ENCODE measurements at regions not wholly inside any gene's neighbourhood (a gene's known extent, or its start where the extent isn't known, plus 50 kb on each side); places are given as distances from the start of the nearest gene placed in this dataset.

DNA sequence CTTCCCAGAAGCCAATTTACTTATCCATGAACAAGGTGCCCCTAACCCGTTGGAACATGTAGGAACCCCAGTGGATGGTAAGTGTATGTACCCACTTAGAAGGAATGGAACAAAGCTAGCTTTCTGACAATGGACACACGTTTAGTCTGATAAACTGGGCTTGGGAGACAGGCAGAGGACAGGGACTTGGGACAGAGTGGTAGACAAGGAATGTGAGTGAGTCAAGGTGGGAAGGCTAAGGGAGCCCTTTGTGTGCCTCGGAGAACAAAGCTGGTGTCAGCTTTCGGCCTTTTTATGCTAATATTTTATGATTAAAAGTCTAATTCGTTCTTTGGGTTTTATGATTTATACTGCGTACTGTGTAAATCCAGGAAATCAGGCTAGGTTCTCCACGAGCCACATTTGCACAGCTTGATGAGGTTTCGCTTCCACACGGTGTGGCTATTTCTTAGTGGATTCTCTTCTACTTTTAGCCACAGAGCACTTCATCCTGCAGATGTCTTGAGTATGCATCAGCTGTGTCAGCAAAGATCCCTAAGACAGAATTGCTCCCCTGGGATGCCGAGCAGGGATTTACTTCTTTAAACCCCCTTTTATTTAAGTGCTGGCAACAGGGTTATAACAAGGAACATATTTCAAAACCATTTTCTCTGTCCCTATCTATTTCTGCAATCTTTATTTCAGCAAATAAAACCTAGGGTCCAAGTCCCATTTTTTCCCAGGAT is 258.5 kb downstream of the DLEU7 start:
- Mint-ChIP-seq H3K4me1 (peaks cover 43% of the 10 kb centered on the region), H3K27ac (peak overlapping the region; percentile 66), H3K36me3 (peaks cover 6% of the 10 kb centered on the region), H3K9me3 (peaks cover 2% of the 10 kb centered on the region), H3K4me3 (no peak overlapping the region), H3K27me3 (no peaks in the 10 kb centered on the region)
- no peak for ATAC-seq

DNA sequence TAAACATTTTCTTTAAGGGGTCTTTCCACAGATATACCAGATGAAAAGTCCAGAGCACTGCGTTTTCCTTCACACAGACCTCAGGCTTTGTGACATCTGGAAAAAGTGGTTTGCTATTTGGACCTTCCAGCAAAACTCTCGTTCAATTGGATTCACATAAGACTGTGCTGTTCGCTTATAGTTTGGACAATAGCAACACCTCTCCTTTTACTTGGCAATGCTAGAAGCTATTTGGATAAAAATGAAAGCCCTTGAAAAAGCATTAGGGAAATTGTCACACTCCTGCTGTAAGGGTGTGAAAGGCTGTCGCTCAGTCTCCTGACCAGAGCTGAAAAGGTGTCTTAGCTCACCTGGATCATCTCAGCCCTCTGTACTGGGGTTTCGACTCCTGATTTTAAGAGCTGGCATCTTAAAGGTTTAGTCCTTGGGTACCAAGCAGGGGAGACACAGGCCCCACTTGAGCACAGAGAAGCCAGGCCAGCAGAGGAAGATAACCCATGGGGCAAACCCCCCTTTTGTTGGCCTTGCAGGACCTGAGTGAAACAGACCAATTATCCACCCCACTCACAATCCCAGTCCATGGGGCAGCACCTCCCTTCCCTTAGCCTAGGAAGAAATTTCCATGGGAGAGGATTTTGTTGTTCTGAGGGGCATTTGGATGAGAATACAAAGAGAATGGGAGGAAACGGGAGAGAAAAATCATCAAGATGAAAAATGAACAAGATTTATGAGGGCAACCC is 257.6 kb downstream of the DLEU7 start:
- no peak for ATAC-seq
- Mint-ChIP-seq H3K36me3 (peaks cover 6% of the 10 kb centered on the region), H3K27ac (peak overlapping the region; percentile 91), H3K4me1 (peaks cover 51% of the 10 kb centered on the region), H3K9me3 (peaks cover 2% of the 10 kb centered on the region), H3K4me3 (no peak overlapping the region), H3K27me3 (no peaks in the 10 kb centered on the region)

DNA sequence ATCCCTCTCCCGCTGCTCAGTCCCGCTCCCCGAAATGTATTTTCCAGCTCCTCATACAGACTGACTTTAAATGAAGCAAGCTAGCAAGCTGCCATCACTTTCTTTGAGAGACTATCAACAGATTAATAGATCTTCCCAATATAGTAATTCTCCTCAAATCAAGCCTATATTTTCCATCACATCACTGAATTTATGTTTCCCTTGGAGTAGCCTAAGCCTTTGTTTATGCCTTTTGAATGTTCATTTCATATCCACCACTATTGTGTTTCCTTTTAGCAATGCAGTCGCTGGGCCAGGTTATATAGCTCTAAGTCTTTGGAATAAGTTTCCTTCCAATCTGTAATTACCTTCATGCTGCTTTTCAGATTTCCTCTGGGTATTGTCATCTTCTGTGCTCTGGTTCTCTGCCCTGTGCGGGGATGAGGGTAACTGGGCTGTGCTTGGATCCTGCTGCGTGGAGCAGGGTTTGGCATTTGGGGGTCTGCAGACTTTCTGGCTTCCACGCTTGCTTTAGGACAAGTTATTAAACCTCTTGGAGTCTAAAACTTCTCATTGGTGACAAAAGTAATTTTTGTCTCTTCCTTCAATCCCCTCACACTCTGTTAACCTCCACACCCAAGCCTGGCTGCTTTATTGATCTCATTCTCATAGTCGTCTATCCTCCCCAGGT is 256.9 kb downstream of the DLEU7 start:
- Mint-ChIP-seq H3K27me3 (no peaks in the 10 kb centered on the region), H3K27ac (peak overlapping the region; percentile 91), H3K4me3 (peak overlapping the region; percentile 34), H3K9me3 (peaks cover 2% of the 10 kb centered on the region), H3K4me1 (peaks cover 53% of the 10 kb centered on the region), H3K36me3 (peaks cover 6% of the 10 kb centered on the region)
- peak; percentile 14 for ATAC-seq

DNA sequence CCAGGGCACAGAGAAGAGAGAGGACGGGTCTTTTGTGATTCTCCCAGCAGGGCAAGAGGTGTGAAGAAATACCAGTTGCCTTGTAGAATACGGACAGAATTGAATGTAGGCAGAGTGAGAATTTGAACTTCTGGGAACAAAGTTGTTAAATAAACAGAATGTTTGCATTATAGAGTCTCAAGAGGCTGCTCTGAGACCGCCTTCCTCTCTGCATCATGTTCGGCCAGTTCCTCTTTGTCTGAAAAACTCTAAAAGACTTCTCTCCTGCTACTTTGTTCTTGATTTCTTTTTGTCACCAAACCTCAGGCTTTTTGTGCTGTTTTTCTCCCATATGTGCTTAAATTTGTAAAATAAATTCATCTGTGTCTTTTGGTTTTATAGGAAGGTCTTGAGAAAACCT is 256.4 kb downstream of the DLEU7 start:
- Mint-ChIP-seq H3K27ac (peak overlapping the region; percentile 91), H3K36me3 (peaks cover 6% of the 10 kb centered on the region), H3K4me1 (peaks cover 47% of the 10 kb centered on the region), H3K27me3 (no peaks in the 10 kb centered on the region), H3K9me3 (peaks cover 2% of the 10 kb centered on the region), H3K4me3 (peak overlapping the region; percentile 34)
- ATAC-seq = peak; percentile 70

DNA sequence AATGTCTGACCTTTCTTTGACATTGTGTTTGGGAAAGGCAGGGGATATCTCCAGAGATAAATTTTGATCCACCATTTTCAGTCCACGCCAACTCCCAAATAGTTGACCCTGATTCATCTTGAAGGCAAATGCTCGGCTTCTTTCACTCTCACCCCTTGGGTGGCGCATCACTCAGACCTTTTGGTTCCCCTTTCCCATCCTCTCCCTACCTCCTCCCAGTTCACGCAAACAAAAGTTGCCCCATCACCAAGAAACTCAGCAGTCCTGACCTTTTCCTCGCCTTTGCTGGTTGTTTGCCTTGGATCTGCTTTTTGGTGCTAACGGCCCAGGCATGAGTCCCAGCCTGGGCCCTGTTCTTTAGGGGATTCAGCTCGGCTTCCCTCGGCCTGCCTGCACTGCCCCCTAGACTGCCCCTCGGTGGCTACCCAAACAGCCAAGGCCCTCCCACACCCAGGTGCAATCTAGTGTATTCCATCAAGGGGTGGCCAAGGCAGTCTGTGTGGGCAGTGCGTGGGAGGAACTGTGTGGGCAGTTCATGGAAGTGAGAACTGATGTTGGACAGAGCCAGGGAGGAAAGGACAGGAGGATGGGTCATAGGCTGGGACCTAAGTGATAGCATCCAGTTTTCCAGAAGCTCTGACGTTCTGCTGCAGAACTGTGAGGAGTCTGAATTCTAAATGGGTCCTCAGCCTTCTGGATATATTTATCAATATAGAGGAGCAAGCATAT is 255.7 kb downstream of the DLEU7 start:
- Mint-ChIP-seq H3K9me3 (peaks cover 2% of the 10 kb centered on the region), H3K27ac (peak overlapping the region; percentile 91), H3K36me3 (peaks cover 6% of the 10 kb centered on the region), H3K27me3 (no peaks in the 10 kb centered on the region), H3K4me3 (peak overlapping the region; percentile 34), H3K4me1 (peaks cover 49% of the 10 kb centered on the region)
- ATAC-seq = no peak

DNA sequence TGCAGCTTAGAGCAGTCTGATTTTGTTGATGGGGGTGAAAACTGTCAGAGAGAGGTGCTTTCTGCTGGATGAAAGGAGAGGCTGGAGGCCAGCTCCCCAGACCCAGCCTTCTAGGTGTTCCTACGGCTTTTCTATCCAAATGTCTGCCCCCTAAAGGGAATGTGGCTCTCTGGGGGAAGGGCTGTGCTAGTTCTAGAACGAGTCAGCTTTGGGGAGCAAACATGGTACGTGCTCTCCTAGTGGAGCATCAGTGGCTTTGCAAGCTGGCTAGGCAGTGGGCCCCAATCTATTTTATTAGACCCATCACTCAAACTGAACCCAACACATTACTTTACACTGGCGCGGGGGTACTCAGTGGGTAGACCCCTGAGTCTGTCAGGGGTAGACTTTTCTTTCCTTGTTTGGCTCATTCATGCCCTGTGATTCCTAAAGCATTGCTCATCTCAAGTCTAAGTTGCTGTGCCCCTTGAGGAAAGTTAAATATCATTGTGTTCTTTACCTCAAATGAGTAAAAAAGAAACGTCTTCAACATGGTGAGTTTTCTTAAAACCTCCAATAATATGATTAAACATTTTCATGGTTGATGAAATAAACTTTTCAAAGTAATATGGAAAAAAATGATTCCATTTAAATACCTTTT is 254.9 kb downstream of the DLEU7 start:
- H3K4me3 Mint-ChIP-seq = no peak overlapping the region
- peak overlapping the region; percentile 91 for H3K27ac Mint-ChIP-seq
- peaks cover 2% of the 10 kb centered on the region for H3K9me3 Mint-ChIP-seq
- H3K27me3 Mint-ChIP-seq = no peaks in the 10 kb centered on the region
- H3K4me1 Mint-ChIP-seq = peaks cover 56% of the 10 kb centered on the region
- ATAC-seq = no peak
- peaks cover 5% of the 10 kb centered on the region for H3K36me3 Mint-ChIP-seq

DNA sequence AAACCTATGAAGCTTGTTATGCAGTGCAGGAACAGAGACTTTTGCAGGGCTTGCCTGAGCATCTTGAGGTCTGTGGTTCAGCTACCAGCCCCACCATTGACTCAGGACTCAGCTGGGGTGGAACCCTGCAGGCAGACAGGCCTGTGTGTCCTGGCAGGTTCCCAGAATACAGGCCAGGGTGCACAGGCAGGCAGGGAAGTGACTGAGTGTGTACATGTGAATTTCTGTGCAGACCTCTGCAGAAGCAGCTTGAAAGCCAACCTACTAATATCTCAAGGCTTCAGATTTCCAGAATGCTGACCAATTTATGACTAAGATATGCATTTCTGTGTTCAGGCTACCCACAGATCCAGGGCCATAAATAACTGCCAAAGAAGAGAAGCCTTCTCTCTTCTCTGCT is 254.4 kb downstream of the DLEU7 start:
- H3K36me3 Mint-ChIP-seq = no peaks in the 10 kb centered on the region
- H3K9me3 Mint-ChIP-seq = peaks cover 2% of the 10 kb centered on the region
- H3K27me3 Mint-ChIP-seq = no peaks in the 10 kb centered on the region
- ATAC-seq = no peak
- peaks cover 56% of the 10 kb centered on the region for H3K4me1 Mint-ChIP-seq
- H3K4me3 Mint-ChIP-seq = no peak overlapping the region
- peak overlapping the region; percentile 91 for H3K27ac Mint-ChIP-seq

DNA sequence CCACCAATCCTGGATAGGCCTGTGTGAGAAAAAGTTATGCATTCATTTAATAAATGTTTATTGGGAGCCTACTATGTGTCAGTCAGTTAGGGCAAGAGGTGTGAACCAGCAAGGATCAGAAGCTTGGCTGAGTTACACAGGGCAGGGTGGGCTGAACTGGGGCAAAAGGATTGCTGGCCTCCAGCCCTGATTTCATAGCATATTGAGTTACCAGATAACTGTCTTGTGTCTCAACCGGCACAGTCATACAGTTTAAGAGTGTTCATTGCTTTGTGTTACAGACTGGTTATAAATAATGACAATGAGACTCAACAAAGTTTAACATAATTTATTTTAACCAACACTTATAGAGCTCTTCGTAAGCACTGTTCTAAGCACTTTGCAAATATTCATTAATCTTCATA is 253.8 kb downstream of the DLEU7 start:
- H3K4me3 Mint-ChIP-seq = no peak overlapping the region
- no peaks in the 10 kb centered on the region for H3K27me3 Mint-ChIP-seq
- ATAC-seq = no peak
- H3K9me3 Mint-ChIP-seq = no peaks in the 10 kb centered on the region
- H3K36me3 Mint-ChIP-seq = no peaks in the 10 kb centered on the region
- peaks cover 59% of the 10 kb centered on the region for H3K4me1 Mint-ChIP-seq
- H3K27ac Mint-ChIP-seq = peak overlapping the region; percentile 91

DNA sequence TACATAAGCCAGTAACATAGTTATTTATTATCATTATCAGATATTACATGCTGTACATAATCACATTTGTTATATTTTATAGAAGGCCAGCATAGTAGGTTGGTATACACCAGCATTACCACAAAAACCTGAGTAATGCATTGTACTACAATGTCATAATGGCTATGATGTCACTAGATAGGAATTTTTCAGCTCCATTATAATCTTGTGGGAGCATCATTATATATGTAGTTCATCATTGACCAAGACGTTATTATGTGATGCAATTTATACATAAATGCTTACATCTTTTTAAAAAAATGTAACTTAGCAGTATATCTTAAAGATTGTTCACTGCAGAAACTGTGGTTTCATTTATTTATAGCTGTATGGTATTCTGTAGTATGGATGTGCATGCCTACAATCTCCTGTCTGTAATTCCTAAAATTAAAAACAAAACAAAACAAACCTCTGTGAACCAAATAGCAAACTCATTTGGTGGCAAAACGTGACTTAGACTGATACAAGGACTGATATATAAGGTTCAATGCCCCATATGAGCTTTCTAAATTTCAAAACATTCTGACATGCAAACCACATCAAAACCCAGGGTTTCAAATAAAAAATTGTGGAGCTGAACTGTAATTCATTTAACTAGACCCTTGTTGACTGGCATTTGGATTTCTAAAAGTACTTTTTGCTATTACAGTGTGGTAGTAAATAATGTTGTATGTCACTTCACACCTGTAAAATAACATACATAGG is 250.9 kb downstream of the DLEU7 start:
- no peaks in the 10 kb centered on the region for H3K36me3 Mint-ChIP-seq
- no peak for ATAC-seq
- peaks cover 72% of the 10 kb centered on the region for H3K4me1 Mint-ChIP-seq
- H3K27ac Mint-ChIP-seq = peak overlapping the region; percentile 70
- no peaks in the 10 kb centered on the region for H3K27me3 Mint-ChIP-seq
- no peaks in the 10 kb centered on the region for H3K9me3 Mint-ChIP-seq
- H3K4me3 Mint-ChIP-seq = no peak overlapping the region

DNA sequence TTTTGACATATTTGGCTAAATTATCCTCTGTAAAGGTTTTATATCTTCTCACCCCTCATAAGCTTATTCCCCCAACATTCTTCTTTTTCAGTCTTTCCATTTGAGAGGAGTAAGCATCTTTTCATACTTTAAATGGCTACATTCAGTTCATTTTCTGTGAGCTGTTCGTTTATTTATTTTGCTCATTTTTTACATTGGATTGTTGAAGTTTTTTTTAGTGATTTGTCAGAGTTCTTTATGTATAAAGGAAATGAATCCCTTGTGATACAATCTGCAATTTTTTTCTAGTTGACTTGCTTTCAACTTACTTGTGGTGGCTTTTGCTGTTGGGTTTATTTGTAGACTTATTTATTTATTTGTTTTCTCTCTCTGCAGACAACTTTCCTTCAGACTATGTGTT is 250.3 kb downstream of the DLEU7 start:
- H3K9me3 Mint-ChIP-seq = peaks cover 2% of the 10 kb centered on the region
- peak overlapping the region; percentile 70 for H3K27ac Mint-ChIP-seq
- no peaks in the 10 kb centered on the region for H3K27me3 Mint-ChIP-seq
- no peak overlapping the region for H3K4me3 Mint-ChIP-seq
- H3K4me1 Mint-ChIP-seq = peaks cover 72% of the 10 kb centered on the region
- no peak for ATAC-seq
- peaks cover 4% of the 10 kb centered on the region for H3K36me3 Mint-ChIP-seq

DNA sequence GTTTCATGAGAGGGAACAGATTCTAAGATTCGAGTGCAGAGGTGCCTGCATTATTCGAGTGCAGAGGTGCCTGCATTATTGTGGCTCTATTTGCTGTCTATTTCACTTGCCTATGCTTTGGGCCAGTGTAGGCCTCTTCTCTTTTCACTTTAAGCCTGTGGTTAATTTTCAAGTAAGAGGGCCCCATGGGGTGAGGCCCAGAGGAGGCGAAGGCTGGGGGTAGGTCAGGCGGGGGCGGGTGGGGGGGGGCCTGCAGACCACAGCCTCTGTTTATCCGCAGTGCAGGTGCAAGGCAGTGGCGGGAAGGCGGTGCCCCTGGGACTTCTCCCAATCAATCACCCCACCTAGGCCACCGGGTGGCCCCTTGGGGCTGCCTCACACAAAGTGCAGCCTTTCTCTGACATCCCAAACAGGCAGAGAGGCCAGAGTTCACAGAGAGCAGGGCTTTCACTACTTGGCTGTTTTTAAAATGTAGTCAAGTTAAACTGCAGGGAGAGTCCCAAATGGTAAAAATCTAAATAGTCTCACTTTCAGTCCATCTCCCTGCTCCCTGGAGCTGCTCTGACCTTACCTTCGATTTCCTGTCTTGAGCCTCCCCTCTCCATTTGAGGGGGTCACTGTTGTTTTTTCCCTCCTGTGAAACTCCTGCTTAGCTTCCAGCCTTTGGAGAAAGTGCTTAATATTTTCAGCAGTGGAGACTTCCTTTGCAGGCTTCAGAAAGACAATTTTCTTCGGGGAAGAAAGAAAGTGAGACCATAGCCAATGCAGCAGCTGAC is 249.0 kb downstream of the DLEU7 start:
- Mint-ChIP-seq H3K4me1 (peaks cover 71% of the 10 kb centered on the region), H3K27ac (peak overlapping the region; percentile 70), H3K9me3 (peaks cover 3% of the 10 kb centered on the region), H3K4me3 (peak overlapping the region; percentile 67), H3K36me3 (peaks cover 6% of the 10 kb centered on the region), H3K27me3 (no peaks in the 10 kb centered on the region)
- peak; percentile 97 for ATAC-seq

DNA sequence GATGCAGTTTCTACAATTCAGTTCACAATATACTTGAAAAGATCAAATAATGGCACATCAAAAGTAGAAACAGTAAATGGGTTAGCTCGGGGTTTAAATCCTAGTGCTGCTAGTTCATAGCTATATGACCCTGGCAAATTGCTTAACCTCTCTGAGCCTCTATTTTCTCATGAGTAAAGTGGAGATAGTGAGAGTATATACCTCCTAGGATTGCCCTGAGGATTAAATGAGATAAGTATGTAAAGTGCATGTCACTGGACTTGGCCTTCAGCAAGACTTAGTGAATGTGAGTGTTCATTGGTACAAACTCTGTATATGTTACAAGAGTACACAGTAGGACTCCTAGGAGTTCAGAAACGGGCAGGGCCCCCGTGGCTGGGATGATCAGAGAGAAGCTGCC is 248.3 kb downstream of the DLEU7 start:
- Mint-ChIP-seq H3K4me3 (peak overlapping the region; percentile 67), H3K36me3 (peaks cover 6% of the 10 kb centered on the region), H3K27me3 (no peaks in the 10 kb centered on the region), H3K4me1 (peaks cover 72% of the 10 kb centered on the region), H3K9me3 (peaks cover 3% of the 10 kb centered on the region), H3K27ac (peak overlapping the region; percentile 70)
- no peak for ATAC-seq

DNA sequence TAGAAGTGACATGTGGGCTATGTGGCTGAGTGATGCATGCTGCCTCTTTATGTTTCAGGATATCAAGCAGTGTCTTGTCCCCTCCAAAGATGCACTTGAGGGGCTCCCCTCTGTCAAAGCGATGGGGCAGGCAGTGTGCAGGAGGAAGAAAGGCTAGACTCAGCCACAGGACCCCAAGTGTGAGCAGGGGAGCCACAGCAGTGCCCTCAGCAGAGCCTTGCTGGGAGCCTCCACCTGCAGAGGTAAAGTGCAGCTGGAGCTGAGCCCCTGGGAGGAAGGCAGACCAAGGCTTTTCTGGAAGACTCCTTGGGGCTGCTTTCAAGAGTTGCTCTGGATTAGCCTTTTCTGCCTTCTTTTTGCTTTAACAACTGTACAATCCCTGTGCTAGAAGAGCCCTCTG is 247.3 kb downstream of the DLEU7 start:
- ATAC-seq = no peak
- peaks cover 63% of the 10 kb centered on the region for H3K4me1 Mint-ChIP-seq
- peak overlapping the region; percentile 70 for H3K27ac Mint-ChIP-seq
- peaks cover 3% of the 10 kb centered on the region for H3K9me3 Mint-ChIP-seq
- peaks cover 6% of the 10 kb centered on the region for H3K36me3 Mint-ChIP-seq
- no peaks in the 10 kb centered on the region for H3K27me3 Mint-ChIP-seq
- H3K4me3 Mint-ChIP-seq = no peak overlapping the region
